Activated T-cell treated with anti-CD3 and anti-CD28 coated beads, Interleukin-2, amount 50 U/mL, for 72 hours (primary cell): ENCODE measurements at regions not wholly inside any gene's neighbourhood (a gene's known extent, or its start where the extent isn't known, plus 50 kb on each side); places are given as distances from the start of the nearest gene placed in this dataset.
A peak's percentile ranks its signal among the peaks of the same experiment; 100 is the strongest.
"Not testable (repeated sequence)": the region's sequence is repeated elsewhere in the genome, so short reads cannot be mapped to it uniquely, and the experiment has no call there.

ENCODE experiments used
- ATAC-seq, 2 donors: fragments of 150-1000 bp; cut with Tn5 transposase; replicated peaks in 1 of 2; 2 replicates each; pipeline ENCODE4 v1.10.0; 2021; ENCODE audit warnings: moderate library complexity in 2 of 2, mild to moderate bottlenecking in 1 of 2
- DNase-seq, 2 donors: peaks; one replicate each; pipeline ENCODE4 v3.0.0; 2021 to 2022; ENCODE audit warnings: mixed read lengths in 1 of 2
- H3K27ac Mint-ChIP-seq: one replicate; pipeline ENCODE4 v1.8.0; 2022; ENCODE audit warnings: mild to moderate bottlenecking, moderate library complexity, mixed read lengths
- H3K27me3 Mint-ChIP-seq: one replicate; pipeline ENCODE4 v1.8.0; 2022; ENCODE audit warnings: low read depth, mixed read lengths
- H3K36me3 Mint-ChIP-seq, 2 donors: one replicate each; pipeline ENCODE4 v1.8.0; 2022; ENCODE audit warnings: mixed read lengths in 2 of 2, mild to moderate bottlenecking in 1 of 2; ENCODE audit not compliant: insufficient read depth in 2 of 2
- H3K4me1 Mint-ChIP-seq: one replicate; pipeline ENCODE4 v1.8.0; 2022; ENCODE audit warnings: low read depth, mixed read lengths
- H3K4me3 Mint-ChIP-seq, 2 donors: one replicate each; pipeline ENCODE4 v1.8.0; 2022; ENCODE audit warnings: mild to moderate bottlenecking in 2 of 2, mixed read lengths in 2 of 2, moderate library complexity in 2 of 2
- H3K9me3 Mint-ChIP-seq, 2 donors: one replicate each; pipeline ENCODE4 v1.8.0; 2022; ENCODE audit warnings: mixed read lengths in 2 of 2

DNA sequence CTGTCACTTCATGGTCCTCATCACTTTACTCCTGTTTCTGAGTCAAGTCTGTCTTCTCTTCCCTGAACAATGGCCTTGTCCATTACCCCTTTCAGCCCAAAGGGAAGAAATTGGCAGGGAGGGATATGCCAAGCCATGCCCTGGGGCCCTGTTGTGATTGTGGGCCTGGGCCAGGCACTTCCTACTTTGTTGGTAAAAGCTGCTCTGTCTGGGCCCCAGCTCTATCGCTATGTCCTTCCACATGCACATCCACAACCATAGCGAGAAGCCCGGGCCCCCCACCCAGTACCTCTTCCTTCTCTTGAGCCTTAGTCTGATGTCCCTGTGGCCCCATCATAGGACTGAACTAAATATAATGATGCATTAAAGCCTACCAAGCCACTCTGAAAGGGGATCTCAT is 126.7 kb upstream of the RCN1 start:
- Mint-ChIP-seq H3K9me3 (no peaks in the 10 kb centered on the region), H3K36me3 (no peaks in the 10 kb centered on the region), H3K4me3 (no peak overlapping the region), H3K4me1 (no peaks in the 10 kb centered on the region), H3K27me3 (peaks cover 7% of the 10 kb centered on the region), H3K27ac (no peak overlapping the region)
- ATAC-seq (no peak), DNase-seq (no peak)

DNA sequence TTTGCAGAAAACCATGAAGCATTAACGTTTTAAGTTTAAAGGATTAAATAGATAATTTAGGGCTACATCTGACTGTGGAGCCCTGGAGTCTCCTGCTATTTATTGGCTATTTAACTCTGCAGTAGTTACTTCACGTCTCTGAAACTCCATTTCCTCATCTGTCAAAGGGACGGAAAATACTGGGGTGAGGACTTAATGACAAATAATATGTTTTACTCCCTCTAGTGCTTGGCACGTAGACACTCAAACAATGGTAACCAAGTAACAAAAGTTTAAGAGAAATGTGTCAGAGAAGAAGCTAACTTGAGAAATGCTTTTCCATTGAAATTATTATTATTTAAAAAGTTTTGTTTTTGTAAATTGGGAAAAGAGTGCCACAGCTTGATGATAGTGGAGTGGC is 130.7 kb upstream of the RCN1 start:
- H3K36me3 Mint-ChIP-seq: no peaks in the 10 kb centered on the region
- H3K27ac Mint-ChIP-seq: no peak overlapping the region

DNA sequence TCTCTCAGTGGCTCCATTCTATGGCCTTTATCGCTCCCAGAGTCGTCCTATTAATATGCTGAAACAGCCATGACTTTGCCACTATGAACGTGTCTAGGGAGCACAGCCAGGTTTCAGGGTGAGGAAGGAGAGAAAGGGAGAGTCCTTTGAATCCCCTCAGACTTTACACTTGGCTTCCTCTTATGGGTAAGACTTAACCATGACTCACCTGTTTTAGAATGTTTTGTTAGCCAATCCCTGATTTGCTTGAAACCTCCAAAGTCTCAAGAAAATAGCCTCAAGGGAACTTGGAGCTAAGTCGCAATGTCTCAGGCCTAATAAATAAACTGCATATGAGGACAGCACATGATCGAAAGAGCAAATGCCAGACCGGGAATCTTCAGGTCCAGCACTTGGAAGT is 131.2 kb upstream of the RCN1 start:
- Mint-ChIP-seq H3K27ac (no peak overlapping the region), H3K36me3 (no peaks in the 10 kb centered on the region), H3K9me3 (no peaks in the 10 kb centered on the region), H3K4me3 (no peak overlapping the region), H3K27me3 (peaks cover 6% of the 10 kb centered on the region), H3K4me1 (no peaks in the 10 kb centered on the region)
- no peak for DNase-seq
- no peak for ATAC-seq

More for the DNA sequence above, 130.7 kb upstream of the RCN1 start:
- Mint-ChIP-seq H3K4me1 (no peaks in the 10 kb centered on the region), H3K27me3 (peaks cover 6% of the 10 kb centered on the region), H3K4me3 (no peak overlapping the region), H3K9me3 (no peaks in the 10 kb centered on the region)
- ATAC-seq (no peak), DNase-seq (no peak)

DNA sequence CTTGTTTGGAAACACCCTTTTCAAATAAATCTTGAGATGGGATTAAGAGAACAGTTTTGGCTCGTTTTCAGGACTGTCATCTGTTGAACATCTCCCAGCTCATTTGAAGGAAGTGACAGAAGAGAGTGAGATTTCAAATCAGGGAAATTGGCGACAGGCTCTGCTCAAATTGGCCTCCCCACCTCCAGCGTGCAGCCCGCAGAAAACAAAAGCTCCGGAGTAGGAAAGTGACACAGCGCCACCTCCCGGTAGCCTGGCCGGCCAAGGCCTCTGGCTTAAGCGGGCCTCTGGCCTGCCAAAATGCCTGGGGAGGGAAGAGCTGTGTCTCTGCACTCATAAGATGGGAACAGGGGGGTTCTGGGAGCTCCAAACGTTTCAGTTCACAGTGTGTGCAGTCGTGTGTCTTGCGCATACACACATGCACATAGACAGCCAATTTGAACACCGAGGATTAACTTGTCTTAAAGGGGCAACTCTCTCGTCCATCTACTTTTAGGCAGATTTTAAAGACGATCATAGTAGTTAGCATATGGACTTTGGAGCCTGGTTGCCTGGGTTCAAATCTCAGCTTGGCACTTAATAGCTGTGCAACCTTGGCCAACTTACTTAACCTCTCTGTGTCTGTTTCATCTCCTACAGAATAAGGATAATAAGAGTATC is 132.7 kb upstream of the RCN1 start:
- no peak overlapping the region for H3K27ac Mint-ChIP-seq

DNA sequence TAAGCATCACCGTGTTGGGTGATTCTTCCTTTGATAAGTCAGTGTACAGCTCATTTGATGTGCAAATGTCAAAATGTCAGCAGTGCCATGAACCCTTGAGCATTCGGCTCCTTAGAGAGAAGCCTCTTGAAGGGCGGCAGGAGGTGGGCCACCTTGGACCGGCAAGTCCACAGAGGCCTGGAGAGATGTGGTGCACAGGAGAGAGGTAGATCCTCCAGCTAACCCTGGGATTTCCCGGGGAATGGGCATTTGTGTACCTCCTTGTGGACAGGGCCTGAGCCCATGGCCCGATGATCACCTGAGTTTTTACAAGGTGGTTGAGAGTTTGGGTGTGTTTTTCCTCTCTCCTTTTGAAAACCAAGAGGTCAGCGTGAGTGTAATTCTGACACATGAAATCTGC is 133.2 kb upstream of the RCN1 start:
- H3K27me3 Mint-ChIP-seq: peaks cover 6% of the 10 kb centered on the region
- H3K36me3 Mint-ChIP-seq: no peaks in the 10 kb centered on the region
- no peak overlapping the region for H3K4me3 Mint-ChIP-seq
- no peak for ATAC-seq
- H3K27ac Mint-ChIP-seq: no peak overlapping the region
- no peaks in the 10 kb centered on the region for H3K4me1 Mint-ChIP-seq
- DNase-seq: no peak
- no peaks in the 10 kb centered on the region for H3K9me3 Mint-ChIP-seq

More for the DNA sequence above, 132.7 kb upstream of the RCN1 start:
- no peak overlapping the region for H3K4me3 Mint-ChIP-seq
- no peaks in the 10 kb centered on the region for H3K9me3 Mint-ChIP-seq
- H3K36me3 Mint-ChIP-seq: no peaks in the 10 kb centered on the region
- DNase-seq (peak; percentile 64 to 77), ATAC-seq (peak; percentile 66 to 70)
- peaks cover 6% of the 10 kb centered on the region for H3K27me3 Mint-ChIP-seq
- no peaks in the 10 kb centered on the region for H3K4me1 Mint-ChIP-seq

DNA sequence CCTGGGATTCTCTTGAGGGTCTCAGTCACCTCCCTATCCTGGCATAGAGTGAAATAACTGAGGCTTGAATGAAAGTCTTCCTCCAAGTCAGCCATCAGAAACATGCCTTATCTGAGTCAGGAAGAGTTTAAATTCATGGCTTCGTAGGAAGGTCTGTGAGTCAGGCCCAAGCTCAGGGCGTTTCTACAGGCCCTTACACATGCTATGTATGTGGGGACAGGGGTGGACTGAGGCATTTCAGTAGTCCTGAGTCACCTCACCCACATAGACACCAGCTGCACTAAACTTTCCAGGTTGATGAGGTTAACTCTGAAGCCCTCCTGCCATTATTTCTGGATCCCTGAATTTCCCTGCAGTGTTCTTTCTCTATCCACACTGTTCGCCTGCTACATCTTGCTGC is 134.6 kb upstream of the RCN1 start:
- DNase-seq (peak; percentile 1 to 10), ATAC-seq (peak; percentile 85 to 96)
- Mint-ChIP-seq H3K4me3 (no peak overlapping the region), H3K27me3 (peaks cover 6% of the 10 kb centered on the region), H3K36me3 (no peaks in the 10 kb centered on the region), H3K4me1 (no peaks in the 10 kb centered on the region), H3K27ac (no peak overlapping the region), H3K9me3 (no peaks in the 10 kb centered on the region)

DNA sequence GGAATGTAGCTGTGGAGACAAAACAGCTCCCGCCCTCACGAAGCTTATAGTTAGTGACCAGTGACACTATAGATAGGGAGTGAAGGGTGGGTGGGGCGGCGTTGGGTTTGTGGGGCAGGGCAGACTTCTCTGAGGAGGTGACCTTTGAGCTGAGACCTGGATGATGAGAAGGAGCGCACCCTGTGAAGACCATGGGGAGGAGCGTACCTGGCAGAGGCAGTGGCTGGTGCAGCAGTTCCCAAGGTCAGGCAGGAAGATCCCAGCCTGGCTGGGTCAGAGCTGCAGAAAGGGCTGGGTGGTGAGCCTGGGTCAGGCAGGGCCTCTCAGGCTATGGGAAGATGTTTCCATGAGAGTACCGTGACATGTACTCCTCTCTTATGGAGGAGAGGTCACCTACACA is 135.0 kb upstream of the RCN1 start:
- Mint-ChIP-seq H3K4me1 (no peaks in the 10 kb centered on the region), H3K27me3 (peaks cover 6% of the 10 kb centered on the region), H3K36me3 (no peaks in the 10 kb centered on the region), H3K9me3 (no peaks in the 10 kb centered on the region), H3K27ac (no peak overlapping the region), H3K4me3 (no peak overlapping the region)
- ATAC-seq (no peak), DNase-seq (no peak)

DNA sequence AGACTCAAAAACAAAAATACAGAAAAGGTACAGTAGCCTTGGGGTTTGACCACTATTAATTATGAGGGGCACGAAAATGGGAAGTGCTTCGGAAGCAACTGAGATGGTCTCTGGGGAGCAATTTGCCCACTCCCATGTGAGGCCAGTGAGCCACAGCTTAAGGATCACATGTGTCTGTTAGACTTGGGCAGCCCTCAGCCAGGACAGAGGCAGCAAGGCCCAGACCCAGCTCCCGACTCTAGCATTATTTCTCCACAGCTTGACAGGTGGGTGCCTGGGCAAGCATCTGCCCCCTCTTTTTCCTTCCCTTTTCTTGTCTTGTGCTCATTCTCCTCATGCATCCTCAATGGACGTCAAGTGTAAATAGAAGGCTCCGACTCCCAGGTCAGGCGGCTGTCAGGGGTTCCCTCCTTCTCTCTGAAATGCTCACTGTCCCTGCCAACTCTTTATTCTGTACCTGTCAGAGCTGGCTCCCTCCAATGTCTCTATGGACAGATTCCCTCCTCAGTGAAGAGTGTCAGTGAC is 137.0 kb upstream of the RCN1 start:
- no peak overlapping the region for H3K4me3 Mint-ChIP-seq
- H3K27me3 Mint-ChIP-seq: peaks cover 14% of the 10 kb centered on the region
- H3K27ac Mint-ChIP-seq: no peak overlapping the region
- H3K36me3 Mint-ChIP-seq: no peaks in the 10 kb centered on the region
- DNase-seq: no peak
- no peaks in the 10 kb centered on the region for H3K9me3 Mint-ChIP-seq
- peaks cover 6% of the 10 kb centered on the region for H3K4me1 Mint-ChIP-seq
- ATAC-seq: no peak

DNA sequence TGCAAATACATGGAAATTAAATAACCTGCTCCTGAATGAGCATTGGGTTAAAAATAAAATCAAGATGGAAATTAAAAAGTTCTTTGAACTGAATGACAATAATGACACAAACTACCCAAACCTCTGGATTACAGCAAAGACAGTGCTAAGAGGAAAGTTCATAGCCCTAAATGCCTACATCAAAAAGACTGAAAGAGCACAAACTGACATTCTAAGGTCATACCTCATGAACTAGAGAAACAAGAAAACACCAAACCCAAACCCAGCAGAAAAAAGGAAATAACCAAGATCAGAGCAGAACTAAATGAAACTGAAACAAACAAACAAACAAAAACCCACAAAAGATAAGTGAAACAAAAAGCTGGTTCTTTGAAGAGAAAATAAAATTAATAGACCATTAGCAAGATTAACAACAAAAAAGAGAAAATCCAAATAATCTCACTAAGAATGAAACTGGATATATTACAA is 138.6 kb upstream of the PAX6 start:
- peaks cover 13% of the 10 kb centered on the region for H3K27me3 Mint-ChIP-seq

DNA sequence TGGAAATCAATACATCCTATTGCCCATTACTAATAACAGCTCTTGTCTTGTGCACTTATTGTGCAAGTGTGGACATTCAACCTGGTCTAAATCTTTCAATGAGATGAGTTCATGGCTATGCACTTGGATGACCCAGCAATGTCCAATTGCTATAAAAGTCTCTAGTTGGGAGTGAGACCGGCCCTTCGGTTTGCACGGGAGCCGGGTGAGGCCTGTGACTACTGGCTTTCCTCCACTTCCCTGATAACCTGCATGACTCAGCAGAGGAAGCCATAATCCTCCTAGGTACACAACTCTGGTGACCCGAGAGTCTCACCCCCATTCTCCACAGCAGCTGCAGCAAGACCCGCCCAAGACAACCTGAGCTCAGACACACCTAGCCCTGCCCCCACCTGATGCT is 135.9 kb upstream of the PAX6 start:
- H3K27me3 Mint-ChIP-seq: peaks cover 13% of the 10 kb centered on the region
- no peak overlapping the region for H3K4me3 Mint-ChIP-seq
- H3K4me1 Mint-ChIP-seq: peaks cover 6% of the 10 kb centered on the region
- DNase-seq: no peak
- no peaks in the 10 kb centered on the region for H3K36me3 Mint-ChIP-seq
- no peak overlapping the region for H3K27ac Mint-ChIP-seq
- ATAC-seq: no peak
- no peaks in the 10 kb centered on the region for H3K9me3 Mint-ChIP-seq

More for the DNA sequence above, 138.6 kb upstream of the PAX6 start:
- H3K4me3 Mint-ChIP-seq, H3K9me3 Mint-ChIP-seq, H3K27ac Mint-ChIP-seq, H3K4me1 Mint-ChIP-seq, ATAC-seq, H3K36me3 Mint-ChIP-seq, DNase-seq: not testable (repeated sequence)

DNA sequence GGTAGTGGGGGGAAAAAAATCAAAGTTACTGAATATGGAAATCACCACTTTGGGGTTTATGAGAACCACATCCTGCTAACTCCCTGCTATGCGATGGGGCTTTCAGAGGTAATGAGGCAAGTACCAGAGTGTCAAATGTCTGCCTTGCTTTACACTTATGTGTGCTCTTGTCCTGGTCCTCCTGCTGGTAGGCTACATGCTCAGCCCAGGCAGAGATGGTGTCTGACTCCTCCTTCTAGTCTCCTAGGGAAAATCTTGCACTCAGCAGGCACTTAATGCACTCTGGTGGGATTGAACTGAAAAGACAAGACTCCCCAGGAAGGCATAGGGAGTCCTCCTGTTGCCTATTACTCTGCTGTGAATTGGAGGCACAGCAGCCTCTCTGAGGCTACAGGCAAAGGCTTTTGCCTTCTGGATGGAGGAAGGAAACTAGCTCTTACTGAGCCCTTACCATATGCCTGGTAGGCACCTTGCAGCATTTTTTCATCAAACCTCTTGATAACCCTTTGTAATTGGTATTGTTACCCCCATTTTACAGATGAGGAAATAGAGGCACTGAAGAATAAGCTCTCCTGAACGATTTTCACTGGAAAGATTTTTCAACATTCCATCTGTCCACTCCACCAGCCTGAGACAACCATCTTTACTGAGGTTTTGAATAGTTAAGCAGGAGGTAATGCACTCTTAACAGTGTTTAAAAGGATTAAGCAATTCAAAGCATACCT is 132.1 kb upstream of the PAX6 start:
- no peaks in the 10 kb centered on the region for H3K9me3 Mint-ChIP-seq
- DNase-seq (no peak), ATAC-seq (peak in 1 of 2 donors; percentile 50)
- H3K4me1 Mint-ChIP-seq: no peaks in the 10 kb centered on the region
- H3K4me3 Mint-ChIP-seq: no peak overlapping the region
- no peak overlapping the region for H3K27ac Mint-ChIP-seq
- peaks cover 21% of the 10 kb centered on the region for H3K27me3 Mint-ChIP-seq
- H3K36me3 Mint-ChIP-seq: no peaks in the 10 kb centered on the region

DNA sequence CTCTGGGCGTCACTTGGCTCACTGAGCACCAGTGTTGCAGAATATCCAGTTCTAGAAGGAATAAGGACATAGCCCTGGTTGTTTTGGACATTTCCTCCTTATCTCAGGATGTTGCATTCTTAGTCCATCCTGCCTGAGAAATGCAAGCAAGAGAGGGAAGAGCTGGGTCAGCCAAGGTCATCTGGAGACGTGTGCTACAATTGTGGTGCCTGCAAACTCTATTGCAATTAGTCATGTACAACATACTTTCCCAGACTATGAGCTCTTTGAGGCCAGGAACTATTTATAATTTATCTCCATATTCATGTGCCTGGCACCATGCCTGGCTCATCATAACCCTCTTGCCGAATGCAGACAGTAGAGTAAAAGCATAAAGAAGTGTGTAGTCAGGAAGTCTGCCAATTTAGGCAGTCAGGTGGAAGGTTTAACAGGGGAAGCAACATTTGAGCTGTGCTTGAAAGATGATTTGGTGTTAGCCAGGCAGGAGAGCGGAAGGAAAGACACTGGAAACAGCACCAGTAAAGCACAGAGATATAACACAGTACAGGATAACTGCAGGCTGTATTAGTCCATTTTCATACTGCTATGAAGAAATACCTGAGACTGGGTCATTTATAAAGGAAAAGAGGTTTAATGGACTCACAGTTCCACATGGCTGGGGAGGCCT is 129.4 kb upstream of the PAX6 start:
- ATAC-seq: no peak
- Mint-ChIP-seq H3K27me3 (peaks cover 29% of the 10 kb centered on the region), H3K4me1 (no peaks in the 10 kb centered on the region), H3K4me3 (no peak overlapping the region), H3K27ac (no peak overlapping the region), H3K36me3 (no peaks in the 10 kb centered on the region), H3K9me3 (no peaks in the 10 kb centered on the region)
- DNase-seq: no peak

DNA sequence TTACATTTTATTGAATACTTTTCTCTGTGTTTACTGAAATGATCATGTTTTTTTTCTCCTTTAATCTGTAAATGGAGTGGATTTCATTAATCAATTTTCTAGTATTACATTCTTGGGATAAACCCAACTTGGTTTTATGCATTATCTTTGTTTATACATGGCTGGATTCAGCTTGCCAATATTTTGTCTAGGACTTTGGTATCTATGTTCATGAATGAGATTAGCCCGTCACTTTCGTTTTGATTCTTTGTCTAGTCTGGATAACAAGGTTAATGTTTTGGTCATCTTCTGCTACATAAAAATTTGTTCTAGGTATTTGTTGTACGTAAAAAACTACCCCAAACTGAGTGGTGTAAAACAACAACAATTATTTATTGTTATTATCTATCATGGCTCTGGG is 127.9 kb upstream of the PAX6 start:
- H3K36me3 Mint-ChIP-seq: no peaks in the 10 kb centered on the region
- no peak overlapping the region for H3K4me3 Mint-ChIP-seq
- peaks cover 29% of the 10 kb centered on the region for H3K27me3 Mint-ChIP-seq
- H3K4me1 Mint-ChIP-seq: no peaks in the 10 kb centered on the region
- DNase-seq (no peak), ATAC-seq (no peak)
- H3K27ac Mint-ChIP-seq: no peak overlapping the region
- H3K9me3 Mint-ChIP-seq: no peaks in the 10 kb centered on the region
